NCI-H2196 treated with DMSO at 0.1 percent for 48 hours (cell line): ENCODE measurements at regions not wholly inside any gene's neighbourhood (a gene's known extent, or its start where the extent isn't known, plus 50 kb on each side); places are given as distances from the start of the nearest gene placed in this dataset.

ENCODE experiments used
- DNase-seq: peaks from one replicate; lab custom pipeline; 2025; ENCODE audit not compliant: unreplicated experiment; lab: John Stamatoyannopoulos, UW

- no peak for DNase-seq
Measured at GRCh38 chr17:77439189-77440018, 298.6 kb downstream of the SEC14L1 start.

GRCh38 chr17:77440560-77440981 lies 299.8 kb downstream of the SEC14L1 start:
- no peak for DNase-seq

- peak; percentile 60 for DNase-seq
Measured at GRCh38 chr17:77441130-77441920, 300.6 kb downstream of the SEC14L1 start.

- no peak for DNase-seq
Measured at GRCh38 chr17:77441940-77442339, 301.2 kb downstream of the SEC14L1 start.

- no peak for DNase-seq
Measured at GRCh38 chr17:77442976-77443747, 302.4 kb downstream of the SEC14L1 start.

GRCh38 chr17:77443748-77444260 lies 303.0 kb downstream of the SEC14L1 start:
- DNase-seq = no peak

GRCh38 chr17:77444628-77444983 lies 303.8 kb downstream of the SEC14L1 start:
- no peak for DNase-seq

GRCh38 chr17:77444984-77445759 lies 304.4 kb downstream of the SEC14L1 start:
- DNase-seq = no peak

- no peak for DNase-seq
Measured at GRCh38 chr17:77445760-77446532, 305.2 kb downstream of the SEC14L1 start.

- DNase-seq = no peak
Measured at GRCh38 chr17:77446940-77447634, 306.3 kb downstream of the SEC14L1 start.

GRCh38 chr17:77449373-77449907 lies 308.7 kb downstream of the SEC14L1 start:
- DNase-seq = no peak

GRCh38 chr17:77449908-77450741 lies 309.4 kb downstream of the SEC14L1 start:
- no peak for DNase-seq

- no peak for DNase-seq
Measured at GRCh38 chr17:77450742-77451244, 310.0 kb downstream of the SEC14L1 start.

- no peak for DNase-seq
Measured at GRCh38 chr17:77451245-77451893, 310.6 kb downstream of the SEC14L1 start.

- no peak for DNase-seq
Measured at GRCh38 chr17:77451894-77452852, 311.4 kb downstream of the SEC14L1 start.

GRCh38 chr17:77453613-77454241 lies 313.0 kb downstream of the SEC14L1 start:
- no peak for DNase-seq
